K562 (cell line): ENCODE measurements at regions not wholly inside any gene's neighbourhood (a gene's known extent, or its start where the extent isn't known, plus 50 kb on each side); places are given as distances from the start of the nearest gene placed in this dataset.

Source experiments
- AFF4 ChIP-seq: sonication (generic); formaldehyde crosslinking; IDR thresholded peaks from 2 replicates; pipeline ENCODE4 v1.8.0; 2023; ENCODE audit warnings: mild to moderate bottlenecking, missing genetic modification reagents
- BRF2 ChIP-seq: IDR thresholded peaks from 3 replicates; pipeline ENCODE4 v1.6.1; 2011; ENCODE audit warnings: borderline replicate concordance, mild to moderate bottlenecking; ENCODE audit not compliant: insufficient read length, insufficient read depth
- CREB1 ChIP-seq, 2 experiments: sonication (generic) in 1 of 2; formaldehyde crosslinking in 1 of 2; IDR thresholded peaks; 2 replicates each; pipeline versions ENCODE4 v1.6.1 to v1.8.0; 2012 to 2022; ENCODE audit warnings: inconsistent platforms in 1 of 2, mild to moderate bottlenecking in 1 of 2, missing genetic modification reagents in 1 of 2, moderate library complexity in 1 of 2
- ELF2 ChIP-seq: fragments of 250-450 bp; sonication (Bioruptor Pico); IDR thresholded peaks from 2 replicates; pipeline ENCODE4 v1.5.0; 2021; ENCODE audit warnings: mild to moderate bottlenecking
- FOXK1 ChIP-seq: sonication (generic); formaldehyde crosslinking; IDR thresholded peaks from 2 replicates; pipeline ENCODE4 v1.8.0; 2022; ENCODE audit warnings: missing genetic modification reagents, mild to moderate bottlenecking, borderline replicate concordance
- KDM4B ChIP-seq, 2 experiments: fragments of 450-650 bp in 1 of 2; sonication (generic) in 1 of 2; IDR thresholded peaks; 2 replicates each; pipeline ENCODE4 v1.6.1; 2016 to 2017; ENCODE audit warnings: borderline replicate concordance in 2 of 2, antibody characterized with exemption in 1 of 2, low read depth in 1 of 2, mild to moderate bottlenecking in 1 of 2
- KLF16 ChIP-seq: IDR thresholded peaks from 2 replicates; pipeline ENCODE4 v1.6.1; 2016; ENCODE audit warnings: antibody characterized with exemption
- NCOR1 ChIP-seq: fragments of 450-650 bp; IDR thresholded peaks from 2 replicates; pipeline ENCODE4 v1.6.1; 2016; ENCODE audit warnings: mild to moderate bottlenecking, moderate library complexity
- NFIC ChIP-seq: fragments of 450-650 bp; IDR thresholded peaks from 2 replicates; pipeline ENCODE4 v1.6.1; 2017; ENCODE audit warnings: mild to moderate bottlenecking, inconsistent platforms
- PHF20 ChIP-seq: fragments of 450-650 bp; IDR thresholded peaks from 2 replicates; pipeline ENCODE4 v1.6.1; 2018; ENCODE audit not compliant: partially characterized antibody
- PHF8 ChIP-seq: fragments of 200-600 bp; sonication (generic); IDR thresholded peaks from 2 replicates; pipeline ENCODE4 v1.6.1; 2012; ENCODE audit warnings: mixed run types, mild to moderate bottlenecking, inconsistent platforms, low read length, moderate library complexity, borderline replicate concordance
- SAP30 ChIP-seq: fragments of 200-600 bp; sonication (generic); IDR thresholded peaks from 2 replicates; pipeline ENCODE4 v1.6.1; 2012; ENCODE audit warnings: borderline replicate concordance, low read depth, mild to moderate bottlenecking, moderate library complexity, low read length, control low read depth, inconsistent platforms; ENCODE audit not compliant: insufficient read depth, poor library complexity, severe bottlenecking
- SMARCE1 ChIP-seq: fragments of 450-650 bp; IDR thresholded peaks from 2 replicates; pipeline ENCODE4 v1.7.1; 2016; ENCODE audit warnings: mild to moderate bottlenecking
- TSHZ1 ChIP-seq: fragments of 250-450 bp; sonication (Bioruptor Pico); IDR thresholded peaks from 2 replicates; pipeline ENCODE4 v1.4.0; 2020; ENCODE audit warnings: mild to moderate bottlenecking, moderate library complexity
- ZBTB12 ChIP-seq: fragments of 250-450 bp; sonication (Bioruptor Pico); IDR thresholded peaks from 2 replicates; pipeline ENCODE4 v1.4.0; 2020
- ZFP30 ChIP-seq: fragments of 250-450 bp; sonication (Bioruptor Pico); IDR thresholded peaks from 2 replicates; pipeline ENCODE4 v1.8.0; 2022; ENCODE audit warnings: moderate library complexity, mild to moderate bottlenecking, inconsistent platforms, borderline replicate concordance

- no peak for TF ChIP-seq AFF4 (CRISPR knock-in tag)
- TF ChIP-seq NCOR1 = no peak
- no peak for TF ChIP-seq TSHZ1 (CRISPR knock-in tag)
- TF ChIP-seq CREB1 (IDR thresholded peaks at IDR 0.05) = no peak
- no peak for TF ChIP-seq CREB1 (CRISPR knock-in tag; IDR thresholded peaks at IDR 0.05)
- no peak for TF ChIP-seq BRF2
- no peak for TF ChIP-seq KDM4B (IDR thresholded peaks at IDR 0.05; ENCODE audit: borderline replicate concordance in 2 of 2, low read depth in 1 of 2)
- TF ChIP-seq PHF8 = no peak
- TF ChIP-seq SAP30 = no peak
- no peak for TF ChIP-seq ELF2 (CRISPR knock-in tag)
- no peak for TF ChIP-seq ZBTB12
- TF ChIP-seq PHF20 = no peak
- TF ChIP-seq SMARCE1 = no peak
- TF ChIP-seq NFIC = no peak
- TF ChIP-seq FOXK1 (CRISPR knock-in tag) = peak; percentile 87; the same call in 1 of the 2 replicates
- no peak for TF ChIP-seq KLF16
- TF ChIP-seq ZFP30 (CRISPR knock-in tag) = no peak
Measured at GRCh38 chr22:22069450-22070370, 87.1 kb upstream of the TOP3B start (continued).
